ENCODE measurements at regions not wholly inside any gene's neighbourhood (a gene's known extent, or its start where the extent isn't known, plus 50 kb on each side); places are given as distances from the start of the nearest gene placed in this dataset.
A peak's percentile ranks its signal among the peaks of the same experiment; 100 is the strongest.

DNA sequence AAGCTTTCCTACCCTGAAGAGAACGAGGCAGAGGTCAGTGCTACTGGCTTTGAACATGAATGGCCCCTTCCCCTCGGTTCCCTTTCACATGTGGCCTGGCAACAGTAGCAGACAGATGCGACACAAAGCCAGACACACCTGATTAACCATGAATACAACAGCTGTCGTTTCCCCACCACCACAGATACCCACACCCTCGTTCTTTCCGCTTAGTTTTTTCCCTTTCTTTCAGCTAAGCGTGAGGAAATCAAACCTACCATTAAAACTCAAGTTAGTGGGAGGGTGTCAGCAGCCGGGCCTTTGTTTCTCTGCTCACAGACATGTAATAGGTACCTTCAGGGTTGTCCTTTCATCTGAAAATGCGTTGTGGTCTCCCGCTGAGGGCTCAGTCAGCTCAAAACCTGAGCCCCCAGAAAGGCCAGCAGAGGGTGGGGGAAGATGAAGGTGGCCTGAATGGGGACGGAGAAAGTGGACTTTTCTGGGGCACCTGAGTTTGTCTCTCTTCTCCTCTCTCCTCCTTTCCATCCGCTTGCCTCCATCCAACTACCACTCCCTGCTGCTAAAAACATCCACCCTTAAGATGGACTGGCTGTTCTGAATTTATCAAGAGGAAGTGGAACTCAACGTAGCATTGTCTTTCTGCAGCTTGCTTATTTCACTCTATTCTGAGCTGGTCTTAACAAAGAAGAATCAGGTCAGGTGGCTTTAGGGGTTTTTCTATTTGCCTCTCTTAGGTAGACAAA, 516.6 kb upstream of the JARID2 start:
- TF ChIP-seq, protein P1, sequence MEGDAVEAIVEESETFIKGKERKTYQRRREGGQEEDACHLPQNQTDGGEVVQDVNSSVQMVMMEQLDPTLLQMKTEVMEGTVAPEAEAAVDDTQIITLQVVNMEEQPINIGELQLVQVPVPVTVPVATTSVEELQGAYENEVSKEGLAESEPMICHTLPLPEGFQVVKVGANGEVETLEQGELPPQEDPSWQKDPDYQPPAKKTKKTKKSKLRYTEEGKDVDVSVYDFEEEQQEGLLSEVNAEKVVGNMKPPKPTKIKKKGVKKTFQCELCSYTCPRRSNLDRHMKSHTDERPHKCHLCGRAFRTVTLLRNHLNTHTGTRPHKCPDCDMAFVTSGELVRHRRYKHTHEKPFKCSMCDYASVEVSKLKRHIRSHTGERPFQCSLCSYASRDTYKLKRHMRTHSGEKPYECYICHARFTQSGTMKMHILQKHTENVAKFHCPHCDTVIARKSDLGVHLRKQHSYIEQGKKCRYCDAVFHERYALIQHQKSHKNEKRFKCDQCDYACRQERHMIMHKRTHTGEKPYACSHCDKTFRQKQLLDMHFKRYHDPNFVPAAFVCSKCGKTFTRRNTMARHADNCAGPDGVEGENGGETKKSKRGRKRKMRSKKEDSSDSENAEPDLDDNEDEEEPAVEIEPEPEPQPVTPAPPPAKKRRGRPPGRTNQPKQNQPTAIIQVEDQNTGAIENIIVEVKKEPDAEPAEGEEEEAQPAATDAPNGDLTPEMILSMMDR (IDR thresholded peaks at IDR 0.05; ENCODE audit: partially characterized antibody, unreplicated experiment) = no peak
- peaks cover 13% of the 10 kb centered on the region for H3K4me1 Mint-ChIP-seq (ENCODE audit: low read depth, unreplicated experiment)
- peaks cover 4% of the 10 kb centered on the region for H3K36me3 Mint-ChIP-seq (ENCODE audit: unreplicated experiment)
- H3K27ac Mint-ChIP-seq (ENCODE audit: unreplicated experiment) = peak overlapping the region; percentile 62
- no peaks in the 10 kb centered on the region for H3K27me3 Mint-ChIP-seq (ENCODE audit: unreplicated experiment)
- no peak for DNase-seq
- no peak overlapping the region for H3K4me3 Mint-ChIP-seq (ENCODE audit: unreplicated experiment)
- H3K9me3 Mint-ChIP-seq (ENCODE audit: unreplicated experiment) = peaks cover 3% of the 10 kb centered on the region

DNA sequence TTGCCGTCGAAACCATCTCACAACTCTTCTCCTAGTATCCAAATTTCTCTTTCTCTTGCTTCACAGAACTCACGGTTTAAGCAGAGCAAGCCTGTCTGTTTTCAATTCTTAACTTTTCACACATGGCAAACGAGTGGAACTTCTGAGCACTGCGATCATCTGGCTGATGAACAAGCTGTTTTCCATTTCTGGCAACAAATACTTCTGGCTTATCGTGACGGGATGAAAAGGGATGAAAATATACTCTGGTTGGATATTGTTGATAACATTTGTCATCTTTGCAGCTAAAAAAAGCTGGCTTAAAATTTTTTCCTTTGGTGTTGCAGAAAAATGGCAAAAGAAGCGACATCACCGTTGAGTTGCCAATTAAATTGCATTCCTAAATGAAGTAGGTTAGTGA, 515.2 kb upstream of the JARID2 start:
- Mint-ChIP-seq H3K4me3 (ENCODE audit: unreplicated experiment) (no peak overlapping the region), H3K27me3 (ENCODE audit: unreplicated experiment) (no peaks in the 10 kb centered on the region), H3K9me3 (ENCODE audit: unreplicated experiment) (peaks cover 3% of the 10 kb centered on the region), H3K4me1 (ENCODE audit: low read depth, unreplicated experiment) (peaks cover 13% of the 10 kb centered on the region), H3K27ac (ENCODE audit: unreplicated experiment) (no peak overlapping the region), H3K36me3 (ENCODE audit: unreplicated experiment) (peaks cover 4% of the 10 kb centered on the region)
- TF ChIP-seq, protein P1 (IDR thresholded peaks at IDR 0.05; ENCODE audit: partially characterized antibody, unreplicated experiment) = no peak
- no peak for DNase-seq

DNA sequence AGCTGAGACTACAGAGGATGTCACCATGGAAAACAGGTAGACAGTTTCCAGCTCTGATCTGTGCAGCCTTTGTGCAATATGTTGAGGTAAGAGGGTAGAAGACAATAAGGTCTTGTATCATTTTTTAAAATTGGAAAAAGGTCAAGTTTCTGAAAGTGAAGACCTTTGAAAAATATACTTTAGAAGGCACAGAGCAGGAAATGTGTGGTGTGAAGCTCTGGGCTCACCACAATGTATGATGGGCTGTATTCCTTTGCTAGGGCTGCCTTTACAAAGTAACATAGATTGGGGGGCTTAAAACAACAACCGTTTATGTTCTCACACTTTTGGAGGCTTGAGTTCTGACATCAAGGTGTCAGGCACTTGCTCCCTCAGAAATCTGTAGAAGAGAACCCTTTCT, 514.3 kb upstream of the JARID2 start:
- H3K4me1 Mint-ChIP-seq (ENCODE audit: low read depth, unreplicated experiment) = peaks cover 13% of the 10 kb centered on the region
- no peak overlapping the region for H3K4me3 Mint-ChIP-seq (ENCODE audit: unreplicated experiment)
- TF ChIP-seq, protein P1 (IDR thresholded peaks at IDR 0.05; ENCODE audit: partially characterized antibody, unreplicated experiment) = no peak
- no peak overlapping the region for H3K27ac Mint-ChIP-seq (ENCODE audit: unreplicated experiment)
- peaks cover 3% of the 10 kb centered on the region for H3K9me3 Mint-ChIP-seq (ENCODE audit: unreplicated experiment)
- no peak for DNase-seq
- no peaks in the 10 kb centered on the region for H3K27me3 Mint-ChIP-seq (ENCODE audit: unreplicated experiment)
- H3K36me3 Mint-ChIP-seq (ENCODE audit: unreplicated experiment) = peaks cover 4% of the 10 kb centered on the region

DNA sequence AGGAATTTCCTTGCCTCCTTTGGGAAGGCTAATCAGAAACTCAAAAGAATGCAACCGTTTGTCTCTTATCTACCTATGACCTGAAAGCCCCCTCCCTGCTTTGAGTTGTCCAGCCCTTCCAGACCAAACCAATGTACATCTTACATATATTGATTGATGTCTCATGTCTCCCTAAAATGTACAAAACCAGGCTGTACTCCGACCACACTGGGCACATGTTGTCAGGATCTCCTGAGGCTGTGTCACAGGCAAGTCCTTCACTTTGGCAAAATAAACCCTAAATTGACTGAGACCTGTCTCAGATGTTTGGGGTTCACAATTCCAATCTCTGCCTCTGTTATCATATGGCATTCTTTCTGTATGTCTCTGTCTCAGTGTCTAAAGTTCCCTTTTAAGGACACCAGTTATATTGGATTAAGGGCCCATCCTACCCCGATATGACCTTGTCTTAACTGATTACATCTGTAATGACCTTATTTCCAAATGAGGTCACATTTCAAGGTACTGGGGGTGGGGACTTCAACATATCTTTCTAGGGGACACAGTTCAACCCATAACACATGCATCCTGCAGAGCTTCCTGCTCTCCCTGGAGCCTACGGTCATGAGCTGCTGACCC, 513.5 kb upstream of the JARID2 start:
- Mint-ChIP-seq H3K4me1 (ENCODE audit: low read depth, unreplicated experiment) (peaks cover 13% of the 10 kb centered on the region), H3K4me3 (ENCODE audit: unreplicated experiment) (no peak overlapping the region), H3K27me3 (ENCODE audit: unreplicated experiment) (no peaks in the 10 kb centered on the region), H3K9me3 (ENCODE audit: unreplicated experiment) (peaks cover 3% of the 10 kb centered on the region), H3K27ac (ENCODE audit: unreplicated experiment) (no peak overlapping the region), H3K36me3 (ENCODE audit: unreplicated experiment) (peaks cover 4% of the 10 kb centered on the region)
- DNase-seq = no peak
- TF ChIP-seq, protein P1 (IDR thresholded peaks at IDR 0.05; ENCODE audit: partially characterized antibody, unreplicated experiment) = no peak

Data from glutamatergic neuron (in vitro differentiated cells).